CD14-positive monocyte (primary cell): ENCODE measurements at regions not wholly inside any gene's neighbourhood (a gene's known extent, or its start where the extent isn't known, plus 50 kb on each side); places are given as distances from the start of the nearest gene placed in this dataset.

ENCODE experiments used
- DNase-seq, 3 donors: peaks; one replicate each; pipeline ENCODE4 v3.0.0-alpha.2; 2011 to 2022
- H2AFZ ChIP-seq: 2 replicates; pipeline ENCODE4 v1.6.0; 2012; ENCODE audit warnings: mild to moderate bottlenecking, low read depth, low read length, inconsistent platforms; ENCODE audit not compliant: insufficient read depth, poor library complexity, severe bottlenecking
- H3K27ac ChIP-seq, 2 donors: 1 replicate in 1 of 2; 2 replicates in 1 of 2; pipeline ENCODE4 v1.5.1; 2012 to 2013; ENCODE audit warnings: low read length in 2 of 2, control low read depth in 1 of 2, inconsistent platforms in 1 of 2, low read depth in 1 of 2, mild to moderate bottlenecking in 1 of 2
- H3K27me3 ChIP-seq, 2 donors: one replicate each; pipeline versions ENCODE4 v1.6.0 to v1.6.1; 2011 to 2013; ENCODE audit warnings: low read length in 2 of 2; ENCODE audit not compliant: control insufficient read depth in 2 of 2, insufficient read depth in 2 of 2
- H3K36me3 ChIP-seq, 2 donors: replicated peaks in 1 of 2; 1 replicate in 1 of 2; 2 replicates in 1 of 2; pipeline versions ENCODE4 v1.5.1 to v1.6.1; 2012 to 2013; ENCODE audit warnings: low read length in 2 of 2, control low read depth in 1 of 2, inconsistent platforms in 1 of 2, mild to moderate bottlenecking in 1 of 2; ENCODE audit not compliant: insufficient read depth in 2 of 2, control insufficient read depth in 1 of 2
- H3K4me1 ChIP-seq, 2 donors: 1 replicate in 1 of 2; 2 replicates in 1 of 2; pipeline versions ENCODE4 v1.5.1 to v1.6.1; 2012 to 2013; ENCODE audit warnings: low read length in 2 of 2, control low read depth in 1 of 2, inconsistent platforms in 1 of 2, mild to moderate bottlenecking in 1 of 2, moderate library complexity in 1 of 2; ENCODE audit not compliant: insufficient read depth in 2 of 2, control insufficient read depth in 1 of 2
- H3K4me2 ChIP-seq: replicated peaks from 2 replicates; pipeline ENCODE3; 2012; ENCODE audit warnings: low read length, moderate library complexity, mild to moderate bottlenecking; ENCODE audit not compliant: poor library complexity, severe bottlenecking; ENCODE audit errors: extremely low read depth
- H3K4me3 ChIP-seq, 3 experiments: fragments of 200-600 bp in 1 of 3; sonication (generic) in 1 of 3; replicated peaks in 1 of 3; 1 replicate in 2 of 3; 2 replicates in 1 of 3; pipeline ENCODE4 v1.5.1; 2011 to 2013; ENCODE audit warnings: low read length in 3 of 3, mild to moderate bottlenecking in 3 of 3, control low read depth in 2 of 3, low read depth in 2 of 3, inconsistent platforms in 1 of 3, moderate library complexity in 1 of 3
- H3K79me2 ChIP-seq: 2 replicates; pipeline ENCODE4 v1.6.0; 2012; ENCODE audit warnings: mild to moderate bottlenecking, control low read depth, inconsistent platforms, low read length, moderate library complexity; ENCODE audit not compliant: insufficient read depth
- H3K9ac ChIP-seq: 2 replicates; pipeline ENCODE4 v1.6.0; 2017; ENCODE audit warnings: low read length, mild to moderate bottlenecking; ENCODE audit not compliant: insufficient read depth, poor library complexity, severe bottlenecking
- H3K9me3 ChIP-seq, 2 donors: replicated peaks in 1 of 2; 1 replicate in 1 of 2; 2 replicates in 1 of 2; pipeline versions ENCODE4 v1.5.1 to v1.6.1; 2012 to 2013; ENCODE audit warnings: low read length in 2 of 2, control low read depth in 1 of 2; ENCODE audit not compliant: control insufficient read depth in 1 of 2, insufficient read depth in 1 of 2
- H4K20me1 ChIP-seq: 2 replicates; pipeline ENCODE4 v1.6.0; 2012; ENCODE audit warnings: mild to moderate bottlenecking, low read length, control low read depth, moderate library complexity; ENCODE audit not compliant: insufficient read depth
- H3K27ac Mint-ChIP-seq, 7 donors: one replicate each; pipeline ENCODE4 v1.8.0; 2020; ENCODE audit warnings: mild to moderate bottlenecking in 7 of 7, mixed read lengths in 7 of 7, moderate library complexity in 6 of 7, inconsistent platforms in 2 of 7
- H3K27me3 Mint-ChIP-seq, 3 donors: one replicate each; pipeline ENCODE4 v1.8.0; 2021 to 2022; ENCODE audit warnings: low read depth in 3 of 3, mild to moderate bottlenecking in 3 of 3, mixed read lengths in 3 of 3, moderate library complexity in 3 of 3, inconsistent platforms in 1 of 3
- H3K36me3 Mint-ChIP-seq, 2 donors: one replicate each; pipeline ENCODE4 v1.8.0; 2020; ENCODE audit warnings: mixed read lengths in 2 of 2, inconsistent platforms in 1 of 2, mild to moderate bottlenecking in 1 of 2
- H3K4me1 Mint-ChIP-seq: one replicate; pipeline ENCODE4 v1.8.0; 2020; ENCODE audit warnings: mild to moderate bottlenecking, mixed read lengths
- H3K4me3 Mint-ChIP-seq, 2 donors: one replicate each; pipeline ENCODE4 v1.8.0; 2020; ENCODE audit warnings: mild to moderate bottlenecking in 2 of 2, mixed read lengths in 2 of 2, moderate library complexity in 1 of 2
- H3K9me3 Mint-ChIP-seq, 7 donors: one replicate each; pipeline ENCODE4 v1.8.0; 2020 to 2022; ENCODE audit warnings: mixed read lengths in 7 of 7, mild to moderate bottlenecking in 6 of 7, moderate library complexity in 6 of 7, inconsistent platforms in 2 of 7
- CTCF ChIP-seq: fragments of 200-600 bp; IDR thresholded peaks from one replicate; pipeline ENCODE4 v1.8.0; 2022; ENCODE audit warnings: antibody characterized with exemption, mild to moderate bottlenecking
- WGBS: methylation state at CpG from one replicate; pipeline ENCODE4 v1.1.5; 2013; ENCODE audit warnings: missing lambda C conversion rate; ENCODE audit not compliant: insufficient coverage; 5-methylcytosine and 5-hydroxymethylcytosine counted together
- intact Hi-C, 2 donors: fragments of 100-400 bp; cut with micrococcal nuclease; formaldehyde crosslinking; loops; one replicate each; pipeline versions ENCODE4 v1.15.0 to v1.15.1; 2023

GRCh38 chr7:13641714-13642113, 347.8 kb downstream of the ETV1 start:
- no peaks in the 10 kb centered on the region for H3K4me1 Mint-ChIP-seq
- H3K27ac Mint-ChIP-seq: no peak overlapping the region
- no peaks in the 10 kb centered on the region for H3K4me1 ChIP-seq
- H3K36me3 Mint-ChIP-seq: no peaks in the 10 kb centered on the region
- H3K27ac ChIP-seq: no peak overlapping the region
- no peaks in the 10 kb centered on the region for H4K20me1 ChIP-seq
- H2AFZ ChIP-seq: no peak overlapping the region
- no peak for DNase-seq
- no peak for TF ChIP-seq CTCF
- H3K4me3 ChIP-seq: no peak overlapping the region
- no peak overlapping the region for H3K4me2 ChIP-seq
- H3K4me3 Mint-ChIP-seq: no peak overlapping the region
- intact Hi-C loops: no loop called here
- H3K9me3 ChIP-seq: peaks cover 0 to 6% of the 10 kb centered on the region in 2 donors
- H3K79me2 ChIP-seq: no peaks in the 10 kb centered on the region
- no peaks in the 10 kb centered on the region for H3K36me3 ChIP-seq
- no peak overlapping the region for H3K9ac ChIP-seq
- H3K27me3 Mint-ChIP-seq: no peaks in the 10 kb centered on the region
- no peaks in the 10 kb centered on the region for H3K27me3 ChIP-seq
- WGBS: no CpG with 5 or more reads among the region's 1 CpG
- peaks cover 0 to 7% (median 4%) of the 10 kb centered on the region in 7 donors for H3K9me3 Mint-ChIP-seq

GRCh38 chr7:13651167-13651566, 338.3 kb downstream of the ETV1 start:
- H3K27ac Mint-ChIP-seq: no peak overlapping the region
- H4K20me1 ChIP-seq: no peaks in the 10 kb centered on the region
- no peak overlapping the region for H3K4me3 ChIP-seq
- no peak overlapping the region for H3K4me3 Mint-ChIP-seq
- no peak overlapping the region for H3K9ac ChIP-seq
- H3K4me1 ChIP-seq: no peaks in the 10 kb centered on the region
- intact Hi-C loops: no loop called here
- no peak overlapping the region for H2AFZ ChIP-seq
- H3K4me2 ChIP-seq: no peak overlapping the region
- no peak overlapping the region for H3K27ac ChIP-seq
- H3K79me2 ChIP-seq: no peaks in the 10 kb centered on the region
- no peak for TF ChIP-seq CTCF
- H3K36me3 ChIP-seq: no peaks in the 10 kb centered on the region
- peaks cover 0 to 5% (median 2%) of the 10 kb centered on the region in 7 donors for H3K9me3 Mint-ChIP-seq
- no peaks in the 10 kb centered on the region for H3K4me1 Mint-ChIP-seq
- no peak for DNase-seq
- H3K27me3 ChIP-seq: no peaks in the 10 kb centered on the region
- H3K9me3 ChIP-seq: no peaks in the 10 kb centered on the region
- H3K27me3 Mint-ChIP-seq: no peaks in the 10 kb centered on the region
- H3K36me3 Mint-ChIP-seq: no peaks in the 10 kb centered on the region
- WGBS: no CpG with 5 or more reads among the region's 1 CpG
